ENCODE measurements at regions not wholly inside any gene's neighbourhood (a gene's known extent, or its start where the extent isn't known, plus 50 kb on each side); places are given as distances from the start of the nearest gene placed in this dataset.

GRCh38 chr7:119969054-119969453, 303.9 kb upstream of the KCND2 start:
- ATAC-seq = no peak
- no peak for TF ChIP-seq CSDC2 (CRISPR knock-in tag; IDR thresholded peaks at IDR 0.05)
- no peak for TF ChIP-seq ZFP3 (CRISPR knock-in tag; IDR thresholded peaks at IDR 0.05)
- no peak for TF ChIP-seq GLIS3 (CRISPR knock-in tag; IDR thresholded peaks at IDR 0.05)
- TF ChIP-seq TOX (CRISPR knock-in tag; IDR thresholded peaks at IDR 0.05; ENCODE audit: borderline replicate concordance) = no peak
- TF ChIP-seq CSRNP3 (CRISPR knock-in tag; IDR thresholded peaks at IDR 0.05) = no peak
- TF ChIP-seq BACH2 (CRISPR knock-in tag; IDR thresholded peaks at IDR 0.05; ENCODE audit: borderline replicate concordance) = no peak
- TF ChIP-seq ESRRG (CRISPR knock-in tag; IDR thresholded peaks at IDR 0.05) = no peak
- no peak for TF ChIP-seq ARNTL (CRISPR knock-in tag; IDR thresholded peaks at IDR 0.05; ENCODE audit: borderline replicate concordance, low read depth)
- no peak for TF ChIP-seq OSR1 (CRISPR knock-in tag; IDR thresholded peaks at IDR 0.05)
- no peak for TF ChIP-seq TSHZ2 (CRISPR knock-in tag; IDR thresholded peaks at IDR 0.05)
- no peak for TF ChIP-seq ISL1 (CRISPR knock-in tag; IDR thresholded peaks at IDR 0.05)
- TF ChIP-seq POU6F1 (CRISPR knock-in tag; IDR thresholded peaks at IDR 0.05; ENCODE audit: borderline replicate concordance, low read depth) = no peak
- no peak for TF ChIP-seq ZC3H10 (CRISPR knock-in tag; IDR thresholded peaks at IDR 0.05)
- no peak for TF ChIP-seq SNAI2 (CRISPR knock-in tag; IDR thresholded peaks at IDR 0.05)
- TF ChIP-seq ZNF8 (CRISPR knock-in tag; IDR thresholded peaks at IDR 0.05) = no peak

GRCh38 chr7:119969763-119970162, 303.2 kb upstream of the KCND2 start:
- TF ChIP-seq GLIS3 (CRISPR knock-in tag; IDR thresholded peaks at IDR 0.05) (no peak), ZFP30 (CRISPR knock-in tag; IDR thresholded peaks at IDR 0.05) (no peak), ZNF70 (CRISPR knock-in tag; IDR thresholded peaks at IDR 0.05) (no peak), ISL1 (CRISPR knock-in tag; IDR thresholded peaks at IDR 0.05) (no peak), ZNF8 (CRISPR knock-in tag; IDR thresholded peaks at IDR 0.05) (no peak), BACH2 (CRISPR knock-in tag; IDR thresholded peaks at IDR 0.05; ENCODE audit: borderline replicate concordance) (no peak), OSR1 (CRISPR knock-in tag; IDR thresholded peaks at IDR 0.05) (no peak), ESRRG (CRISPR knock-in tag; IDR thresholded peaks at IDR 0.05) (no peak), TSHZ2 (CRISPR knock-in tag; IDR thresholded peaks at IDR 0.05) (no peak), PATZ1 (CRISPR knock-in tag; IDR thresholded peaks at IDR 0.05; ENCODE audit: borderline replicate concordance) (no peak), CSRNP3 (CRISPR knock-in tag; IDR thresholded peaks at IDR 0.05) (no peak), TCF4 (CRISPR knock-in tag; IDR thresholded peaks at IDR 0.05; ENCODE audit: borderline replicate concordance) (no peak), RARB (CRISPR knock-in tag; IDR thresholded peaks at IDR 0.05) (no peak), CSDC2 (CRISPR knock-in tag; IDR thresholded peaks at IDR 0.05) (no peak), TOX (CRISPR knock-in tag; IDR thresholded peaks at IDR 0.05; ENCODE audit: borderline replicate concordance) (no peak), ZC3H10 (CRISPR knock-in tag; IDR thresholded peaks at IDR 0.05) (no peak), POU6F1 (CRISPR knock-in tag; IDR thresholded peaks at IDR 0.05; ENCODE audit: borderline replicate concordance, low read depth) (no peak), PPARA (CRISPR knock-in tag; IDR thresholded peaks at IDR 0.05; ENCODE audit: borderline replicate concordance) (no peak), ARNTL (CRISPR knock-in tag; IDR thresholded peaks at IDR 0.05; ENCODE audit: borderline replicate concordance, low read depth) (no peak)
- no peak for ATAC-seq

Data from SK-N-SH treated with all-trans-retinoic acid at 6 μM for 48 hours (cell line).